ENCODE measurements at regions not wholly inside any gene's neighbourhood (a gene's known extent, or its start where the extent isn't known, plus 50 kb on each side); places are given as distances from the start of the nearest gene placed in this dataset.

- no peak overlapping the region for H3K4me3 ChIP-seq (ENCODE audit: low read depth, low read length)
- TF ChIP-seq CTCF (IDR thresholded peaks at IDR 0.05; ENCODE audit: borderline replicate concordance, insufficient read depth, low read depth, low read length), result no peak
Observed at GRCh38 chr22:48807155-48807554, 1020.5 kb downstream of the BRD1 start.

DNA sequence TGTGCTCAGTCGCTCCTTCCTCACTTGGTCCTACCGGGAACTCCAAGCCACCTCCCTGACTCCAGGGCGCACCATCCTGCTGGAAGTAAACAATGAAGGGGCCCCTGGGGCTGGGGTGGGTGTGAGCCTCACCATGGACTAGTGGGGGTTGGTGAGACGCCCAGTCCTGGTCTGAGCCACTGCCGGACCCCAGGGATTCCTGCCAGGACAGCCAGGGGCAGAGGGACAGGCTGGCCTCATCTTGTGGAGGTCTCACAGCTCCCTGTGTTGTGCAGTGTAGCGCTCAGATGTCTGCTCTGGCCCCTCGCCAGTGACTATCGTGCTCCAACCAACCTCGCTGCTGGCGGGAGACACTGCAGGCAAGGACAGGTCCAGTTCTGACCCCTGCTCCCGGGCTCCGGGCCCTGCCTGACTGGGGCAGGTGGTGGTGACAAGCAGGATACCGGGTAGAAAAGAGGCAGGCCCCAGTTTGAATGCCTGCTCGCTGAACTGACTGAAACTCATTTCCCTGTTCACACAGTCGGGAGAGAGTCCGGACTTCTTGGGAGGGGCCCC, 1021.4 kb downstream of the BRD1 start:
- no peak overlapping the region for H3K4me3 ChIP-seq (ENCODE audit: low read depth, low read length)
- TF ChIP-seq CTCF (IDR thresholded peaks at IDR 0.05; ENCODE audit: borderline replicate concordance, insufficient read depth, low read depth, low read length), result no peak

DNA sequence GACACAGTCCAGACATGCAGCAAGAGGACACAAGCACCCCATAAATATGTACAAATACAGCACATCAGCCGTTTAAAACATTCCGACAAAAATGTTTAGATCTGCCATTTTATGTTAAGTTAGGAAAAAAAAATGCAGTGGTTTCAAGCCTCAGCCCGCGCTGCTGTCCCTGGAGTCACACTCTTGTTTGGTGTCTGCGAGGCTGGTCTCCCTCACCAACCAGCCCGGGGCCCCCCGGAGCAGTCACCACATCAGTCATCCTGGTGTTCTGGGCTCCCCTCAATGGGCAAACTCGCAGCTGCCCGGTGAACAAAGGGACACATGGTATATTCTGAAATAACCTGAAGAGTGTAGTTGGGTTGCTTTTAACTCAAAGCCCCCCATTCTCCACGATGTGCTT, 1022.2 kb downstream of the BRD1 start:
- H3K4me3 ChIP-seq (ENCODE audit: low read depth, low read length), result no peak overlapping the region
- no peak for TF ChIP-seq CTCF (IDR thresholded peaks at IDR 0.05; ENCODE audit: borderline replicate concordance, insufficient read depth, low read depth, low read length)

GRCh38 chr22:48804811-48805301, 1022.8 kb downstream of the BRD1 start:
- no peak for TF ChIP-seq CTCF (IDR thresholded peaks at IDR 0.05; ENCODE audit: borderline replicate concordance, insufficient read depth, low read depth, low read length)
- H3K4me3 ChIP-seq (ENCODE audit: low read depth, low read length), result no peak overlapping the region

DNA sequence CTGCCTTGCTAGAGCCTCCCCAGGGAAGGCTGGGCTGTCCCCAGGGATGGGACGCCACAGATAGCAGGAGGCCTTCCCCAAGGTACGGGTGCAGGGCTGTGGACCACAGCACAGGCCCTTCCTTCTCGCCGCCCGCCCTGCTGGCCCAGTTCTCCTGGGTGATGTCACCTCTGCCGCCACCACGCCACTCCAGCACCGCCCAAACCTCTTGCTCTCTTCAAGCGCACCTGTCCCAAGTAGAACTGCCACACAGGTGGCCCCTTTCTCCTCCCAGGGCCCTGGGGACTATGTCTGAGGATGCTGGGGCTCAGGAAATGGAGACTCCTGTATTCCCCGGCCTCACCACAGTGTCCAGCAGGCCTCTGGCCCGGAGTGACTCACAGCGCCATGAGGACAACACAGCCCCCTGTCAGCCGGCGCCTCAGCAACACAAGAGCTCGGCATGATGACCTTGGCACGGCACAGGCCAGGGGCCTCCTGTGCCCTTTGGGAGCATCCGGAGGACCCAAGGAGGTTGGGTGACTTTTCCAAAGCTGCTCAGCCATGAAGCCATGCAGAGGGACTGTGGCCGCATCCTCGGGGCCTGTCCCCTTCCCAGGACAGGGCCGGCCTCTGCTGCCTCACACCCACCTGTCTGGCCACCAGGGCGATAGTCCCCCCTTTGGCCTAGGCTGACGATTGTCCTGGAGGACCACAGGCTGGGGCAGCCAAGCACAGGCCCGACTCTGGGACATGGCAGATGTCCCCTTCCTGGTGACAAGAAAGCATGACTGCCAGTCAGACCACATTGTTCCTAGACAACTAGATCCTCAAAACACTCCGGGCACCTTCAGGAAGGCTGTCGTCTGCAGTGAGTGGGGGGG, 1023.5 kb downstream of the BRD1 start:
- TF ChIP-seq CTCF (IDR thresholded peaks at IDR 0.05; ENCODE audit: borderline replicate concordance, insufficient read depth, low read depth, low read length), result no peak
- no peak overlapping the region for H3K4me3 ChIP-seq (ENCODE audit: low read depth, low read length)

DNA sequence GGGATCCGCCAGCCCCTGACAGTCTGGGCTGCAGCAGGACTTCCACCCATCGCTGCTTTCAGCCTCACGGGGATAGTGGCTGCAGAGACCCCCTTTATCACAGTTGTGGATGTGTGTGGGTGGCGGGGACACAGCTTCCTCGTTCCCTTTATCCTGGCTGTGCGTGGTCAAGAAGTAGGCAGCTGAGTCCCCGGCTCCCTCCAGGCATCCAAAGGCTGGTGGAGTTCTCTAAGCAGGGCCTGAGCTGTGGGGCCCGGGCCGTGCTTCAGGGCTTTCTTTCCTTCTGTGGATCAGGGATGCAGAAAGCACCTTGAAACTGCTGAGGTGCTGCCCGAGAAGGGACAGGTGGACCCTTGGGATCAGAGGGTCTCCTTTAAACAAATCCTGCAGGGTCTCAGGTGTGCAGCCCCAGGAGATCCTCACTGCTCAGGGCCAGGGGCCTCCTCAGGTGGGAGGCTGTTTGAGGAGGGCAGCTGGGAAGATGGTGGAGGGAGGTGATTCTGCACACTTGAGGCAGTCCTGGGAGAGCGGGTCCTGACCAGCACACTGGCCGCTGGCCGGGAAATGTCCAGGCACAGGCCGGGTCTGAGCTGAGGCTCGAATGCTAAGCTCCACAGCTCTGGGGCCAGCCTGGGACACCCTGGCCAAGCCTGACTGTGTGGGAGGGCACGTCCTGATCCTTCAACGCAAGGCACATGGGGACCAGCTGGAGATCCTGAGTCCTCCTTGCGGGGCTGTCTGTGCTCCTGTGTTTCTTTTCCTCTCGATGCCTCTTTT, 1024.3 kb downstream of the BRD1 start:
- no peak for TF ChIP-seq CTCF (IDR thresholded peaks at IDR 0.05; ENCODE audit: borderline replicate concordance, insufficient read depth, low read depth, low read length)
- H3K4me3 ChIP-seq (ENCODE audit: low read depth, low read length), result no peak overlapping the region
